HG02970 (cell line): ENCODE measurements at regions not wholly inside any gene's neighbourhood (a gene's known extent, or its start where the extent isn't known, plus 50 kb on each side); places are given as distances from the start of the nearest gene placed in this dataset.
"Not testable (repeated sequence)": the region's sequence is repeated elsewhere in the genome, so short reads cannot be mapped to it uniquely, and the experiment has no call there.

Experiments
- ATAC-seq: cut with Tn5 transposase; IDR thresholded peaks from one replicate; pipeline ENCODE4 v1.9.1; 2021; ENCODE audit warnings: mild to moderate bottlenecking, moderate library complexity, moderate number of reproducible peaks; ENCODE audit not compliant: unreplicated experiment, low FRiP score

DNA sequence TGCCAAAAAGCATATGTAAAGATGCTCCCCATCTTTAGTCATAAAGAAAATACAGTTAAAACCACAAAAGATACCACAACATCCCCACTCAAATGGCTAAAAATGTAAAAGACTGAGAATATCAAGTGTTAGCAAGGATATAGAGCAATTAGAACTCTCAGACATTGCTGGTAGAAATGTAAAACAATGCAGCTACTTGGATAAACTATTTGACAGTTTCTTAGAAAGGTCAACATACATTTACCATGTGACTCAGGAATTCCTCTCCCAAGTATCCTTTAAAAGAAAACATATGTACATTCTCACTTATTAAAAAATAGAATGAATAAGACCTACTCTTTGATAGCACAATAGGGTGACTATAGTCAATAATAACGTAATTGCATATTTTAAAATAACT is 173.7 kb downstream of the HNRNPD start:
- ATAC-seq: no peak

GRCh38 chr4:82194329-82194728 is 179.5 kb downstream of the HNRNPD start:
- no peak for ATAC-seq

DNA sequence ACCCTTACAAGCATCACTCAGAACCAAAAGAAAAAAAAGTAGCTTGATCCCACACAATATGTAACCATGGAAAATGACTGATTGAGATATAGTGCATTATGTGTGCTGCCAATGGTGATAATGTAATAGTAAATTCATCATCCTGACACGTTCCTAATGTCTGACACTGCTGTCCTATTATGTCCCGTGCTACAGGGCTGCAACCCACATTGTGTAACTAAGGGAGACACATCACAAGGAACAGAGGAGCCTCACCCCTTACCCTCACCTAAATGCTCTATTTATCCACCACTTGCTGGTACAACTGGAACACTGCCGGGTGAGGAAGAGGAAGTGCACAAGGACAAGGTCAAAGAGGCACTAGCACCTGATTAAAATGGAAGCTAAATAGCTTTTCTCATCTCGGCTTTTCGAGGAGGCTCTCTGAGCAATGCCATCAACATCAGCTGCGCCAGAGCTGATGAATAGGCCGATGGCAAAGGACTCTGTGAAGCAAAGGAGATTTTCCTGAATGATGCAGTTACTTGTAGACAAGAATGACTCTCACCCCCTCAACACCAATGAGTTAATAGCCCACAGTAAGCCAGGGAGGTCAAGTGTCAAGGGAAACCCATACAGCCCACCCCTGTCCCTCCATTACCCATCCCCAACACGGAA is 181.6 kb downstream of the HNRNPD start:
- no peak for ATAC-seq

- no peak for ATAC-seq
These were observed 192.0 kb downstream of the HNRNPD start for GRCh38 chr4:82181789-82182188.

- ATAC-seq: no peak
These were observed 201.6 kb downstream of the HNRNPD start for GRCh38 chr4:82172186-82172585.

DNA sequence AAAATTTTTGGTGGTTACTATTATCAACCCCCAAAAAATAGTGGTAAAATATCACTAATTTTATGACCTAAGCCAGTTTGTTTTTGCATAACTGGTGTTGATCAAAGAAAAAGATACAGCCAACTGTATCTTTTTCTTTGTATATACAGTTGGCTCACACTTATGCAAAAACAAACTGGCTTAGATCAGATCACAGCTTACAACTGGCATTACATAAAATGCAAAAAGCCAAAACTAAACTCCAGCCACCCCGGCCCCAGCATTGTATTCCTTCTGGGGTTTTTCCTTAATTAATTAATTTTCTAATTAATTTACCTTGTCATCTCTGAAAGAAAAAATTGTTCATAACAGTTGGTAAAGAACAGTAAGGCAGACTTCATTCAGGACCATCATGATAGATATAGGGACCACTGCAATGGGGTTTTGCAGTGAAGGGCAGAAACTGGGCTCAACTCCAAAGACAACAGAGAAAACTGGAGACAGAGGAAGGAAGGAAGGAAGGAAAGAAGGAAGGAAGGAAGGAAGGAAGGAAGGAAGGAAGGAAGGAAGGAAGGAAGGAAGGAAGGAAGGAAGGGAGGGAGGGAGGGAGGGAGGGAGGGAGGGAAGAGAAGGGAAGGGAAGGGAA is 202.1 kb downstream of the HNRNPD start:
- ATAC-seq: no peak

GRCh38 chr4:82149750-82150149 is 224.0 kb downstream of the HNRNPD start:
- ATAC-seq: no peak

GRCh38 chr4:82145850-82146249 is 227.9 kb downstream of the HNRNPD start:
- ATAC-seq: no peak

- no peak for ATAC-seq
These were observed 233.4 kb downstream of the HNRNPD start for GRCh38 chr4:82140422-82140821.

DNA sequence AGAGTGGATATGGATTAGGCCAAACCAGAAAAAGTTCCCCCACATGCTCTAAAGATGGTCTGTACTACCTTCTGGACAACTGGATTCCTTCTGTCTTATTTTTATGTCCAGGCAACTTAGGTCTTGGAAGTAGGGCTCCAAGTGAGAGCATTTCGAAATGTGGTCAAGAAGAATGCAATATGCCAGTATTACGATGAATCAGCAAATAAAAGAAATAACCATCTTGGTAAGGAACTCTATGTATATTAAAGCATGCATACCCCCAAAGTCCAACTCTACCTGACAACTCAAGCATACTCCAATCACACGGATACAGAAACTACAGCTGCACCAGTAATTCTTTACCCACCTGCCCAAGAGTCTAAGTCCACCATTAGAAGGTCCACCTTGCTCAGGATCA is 234.5 kb downstream of the HNRNPD start:
- ATAC-seq: no peak

- ATAC-seq: no peak
These were observed 235.4 kb downstream of the HNRNPD start for GRCh38 chr4:82138374-82138773.

GRCh38 chr4:82136161-82136801 is 237.5 kb downstream of the HNRNPD start:
- ATAC-seq: no peak

- ATAC-seq: no peak
These were observed 245.4 kb downstream of the HNRNPD start for GRCh38 chr4:82128355-82128754.

GRCh38 chr4:82126512-82127040 is 247.2 kb downstream of the HNRNPD start:
- no peak for ATAC-seq

DNA sequence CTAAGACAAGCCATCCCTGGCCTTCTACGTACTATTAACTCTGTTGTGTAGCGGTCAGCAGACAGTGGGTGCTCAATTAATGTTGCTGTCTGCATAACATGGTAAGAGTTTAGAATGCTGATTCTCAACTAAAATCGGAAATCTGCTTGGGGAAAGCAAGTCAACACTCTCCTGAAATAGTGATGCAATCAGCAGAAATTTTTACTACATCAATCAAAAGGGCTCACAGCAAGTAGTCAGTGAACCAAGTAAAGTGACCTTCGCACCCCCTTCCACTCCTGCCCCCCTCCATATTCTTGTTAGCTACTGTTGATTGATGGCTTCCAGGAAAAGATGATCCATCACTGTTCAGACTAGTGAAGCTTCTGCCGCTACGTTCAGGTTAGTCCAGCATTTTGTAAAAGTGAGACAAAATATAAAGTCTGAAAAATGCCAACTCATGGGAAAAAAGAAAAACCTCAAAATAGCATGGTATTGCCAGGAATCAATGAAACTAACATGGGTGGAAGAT is 247.9 kb downstream of the HNRNPD start:
- no peak for ATAC-seq

DNA sequence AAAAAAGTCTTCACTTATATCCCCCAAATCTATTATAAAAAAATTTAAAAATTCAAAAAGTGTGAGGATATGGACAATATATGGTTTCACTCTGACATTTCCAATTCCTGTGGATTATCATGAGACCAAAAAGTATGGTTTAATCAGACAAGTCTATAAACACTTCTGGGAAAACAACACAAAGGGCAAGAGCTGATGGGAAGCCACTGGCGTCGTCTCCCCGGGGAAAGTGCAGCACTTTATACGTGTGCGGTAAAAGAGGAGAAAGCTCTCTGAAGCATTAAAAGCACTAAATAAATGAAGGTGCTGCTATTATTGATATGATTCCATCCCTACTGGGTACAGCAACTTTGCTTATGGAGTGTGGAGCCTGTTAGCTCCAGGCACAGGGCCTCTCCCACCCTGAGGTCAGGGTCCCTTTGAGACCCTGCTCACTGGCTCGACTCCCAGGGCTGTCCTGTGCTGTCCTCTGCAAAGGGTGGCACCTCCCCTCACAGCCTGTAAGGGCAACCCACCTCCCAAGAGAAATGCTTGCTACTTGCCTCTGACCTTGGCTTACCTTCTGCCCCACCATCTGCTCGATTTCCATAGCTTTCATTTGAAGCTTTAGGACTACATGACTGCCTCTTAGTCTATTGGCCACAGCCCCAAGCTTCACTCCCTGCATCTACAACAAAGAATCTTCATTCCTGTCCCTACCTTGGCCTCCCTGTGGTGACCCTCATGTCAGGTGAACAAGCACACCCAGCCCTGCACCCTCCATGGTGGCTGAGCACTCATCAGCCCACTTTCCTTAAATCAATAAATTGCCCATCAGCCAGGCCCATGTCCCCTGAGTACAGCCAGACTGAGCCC is 248.6 kb downstream of the HNRNPD start:
- no peak for ATAC-seq

GRCh38 chr4:82124365-82124764 is 249.4 kb downstream of the HNRNPD start:
- ATAC-seq: no peak

- ATAC-seq: no peak
These were observed 249.9 kb downstream of the HNRNPD start for GRCh38 chr4:82123934-82124333.

DNA sequence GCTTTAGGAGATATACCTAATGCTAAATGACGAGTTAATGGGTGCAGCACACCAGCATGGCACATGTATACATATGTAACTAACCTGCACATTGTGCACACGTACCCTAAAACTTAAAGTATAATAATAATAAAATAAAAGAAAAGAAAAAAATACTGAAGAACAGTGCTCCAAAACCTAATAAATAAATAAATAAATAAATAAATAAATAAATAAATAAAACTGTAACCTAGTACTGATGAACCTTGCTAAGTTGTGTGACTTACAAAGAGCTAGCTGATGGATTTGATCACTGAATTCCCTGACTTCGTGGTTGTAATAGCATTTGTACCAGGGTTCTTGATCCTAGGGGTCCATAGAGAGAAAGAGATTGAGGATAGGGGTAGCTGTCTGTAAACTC is 258.6 kb downstream of the HNRNPD start:
- not testable (repeated sequence) for ATAC-seq

- ATAC-seq: no peak
These were observed 265.3 kb downstream of the HNRNPD start for GRCh38 chr4:82108506-82108905.

DNA sequence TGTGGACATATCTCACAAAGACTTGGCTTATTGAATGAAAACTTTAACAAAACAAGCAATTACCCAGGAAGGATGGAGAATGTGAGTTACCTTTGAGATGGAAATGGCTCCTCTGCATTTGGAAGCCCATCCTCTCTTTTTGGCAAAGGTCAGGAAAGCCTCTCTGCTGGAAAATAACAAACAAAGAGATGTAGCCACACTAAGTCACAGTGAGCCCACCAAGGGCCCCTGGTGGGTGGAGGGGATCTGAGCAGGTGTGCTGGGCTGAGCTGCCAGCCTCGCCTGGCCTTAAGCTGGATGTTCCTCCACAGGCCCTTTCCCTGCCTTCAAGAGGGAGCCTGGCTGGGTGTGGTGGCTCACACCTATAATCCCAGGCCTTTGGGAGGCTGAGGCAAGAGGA is 269.2 kb downstream of the HNRNPD start:
- no peak for ATAC-seq
